ENCODE measurements at regions not wholly inside any gene's neighbourhood (a gene's known extent, or its start where the extent isn't known, plus 50 kb on each side); places are given as distances from the start of the nearest gene placed in this dataset.

DNA sequence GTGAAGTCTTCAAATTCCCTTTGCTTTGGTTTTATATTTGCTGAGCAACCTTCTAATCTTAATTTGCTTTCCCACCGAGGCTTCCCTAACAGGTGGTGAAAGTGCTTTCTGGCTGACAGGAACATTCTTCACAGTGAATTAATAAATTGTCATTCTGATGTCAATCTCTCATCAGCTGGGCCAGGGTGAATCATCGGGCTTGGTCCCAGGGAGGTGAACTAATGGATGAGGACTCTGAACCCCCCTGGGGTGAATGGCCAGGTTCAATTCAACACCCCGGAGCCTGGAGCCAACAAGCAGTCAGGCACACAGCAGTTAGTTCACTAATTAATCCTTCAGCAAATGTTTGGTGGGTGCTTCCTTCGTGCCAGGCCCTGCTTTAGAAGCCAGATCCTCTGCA is 155.4 kb upstream of the PDGFD start:
- H3K4me3 ChIP-seq, result no peak overlapping the region
- no peaks in the 10 kb centered on the region for H3K36me3 ChIP-seq
- TF ChIP-seq, protein P1, sequence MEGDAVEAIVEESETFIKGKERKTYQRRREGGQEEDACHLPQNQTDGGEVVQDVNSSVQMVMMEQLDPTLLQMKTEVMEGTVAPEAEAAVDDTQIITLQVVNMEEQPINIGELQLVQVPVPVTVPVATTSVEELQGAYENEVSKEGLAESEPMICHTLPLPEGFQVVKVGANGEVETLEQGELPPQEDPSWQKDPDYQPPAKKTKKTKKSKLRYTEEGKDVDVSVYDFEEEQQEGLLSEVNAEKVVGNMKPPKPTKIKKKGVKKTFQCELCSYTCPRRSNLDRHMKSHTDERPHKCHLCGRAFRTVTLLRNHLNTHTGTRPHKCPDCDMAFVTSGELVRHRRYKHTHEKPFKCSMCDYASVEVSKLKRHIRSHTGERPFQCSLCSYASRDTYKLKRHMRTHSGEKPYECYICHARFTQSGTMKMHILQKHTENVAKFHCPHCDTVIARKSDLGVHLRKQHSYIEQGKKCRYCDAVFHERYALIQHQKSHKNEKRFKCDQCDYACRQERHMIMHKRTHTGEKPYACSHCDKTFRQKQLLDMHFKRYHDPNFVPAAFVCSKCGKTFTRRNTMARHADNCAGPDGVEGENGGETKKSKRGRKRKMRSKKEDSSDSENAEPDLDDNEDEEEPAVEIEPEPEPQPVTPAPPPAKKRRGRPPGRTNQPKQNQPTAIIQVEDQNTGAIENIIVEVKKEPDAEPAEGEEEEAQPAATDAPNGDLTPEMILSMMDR (IDR thresholded peaks at IDR 0.05), result no peak
- TF ChIP-seq POLR2A (IDR thresholded peaks at IDR 0.05; ENCODE audit: low read depth), result no peak
- TF ChIP-seq EP300 (IDR thresholded peaks at IDR 0.05), result no peak
- TF ChIP-seq POLR2AphosphoS5 (IDR thresholded peaks at IDR 0.05), result no peak
- DNase-seq (ENCODE audit: extremely low spot score), result no peak
- no peaks in the 10 kb centered on the region for H3K4me1 ChIP-seq
- H3K9me3 ChIP-seq, result peaks cover 0 to 4% (median 1%) of the 10 kb centered on the region in 4 donors
- intact Hi-C loops (cut with DNase I), result no loop called here
- H3K27ac ChIP-seq (replicated peaks in 1 of 4), result no peak overlapping the region
- WGBS, result 93% methylated on average over 4 of the region's 4 CpGs
- H3K27me3 ChIP-seq, result no peaks in the 10 kb centered on the region

- Histone ChIP-seq H3K36me3 (no peaks in the 10 kb centered on the region), H3K27ac (replicated peaks in 1 of 4) (no peak overlapping the region), H3K9me3 (no peaks in the 10 kb centered on the region), H3K4me3 (no peak overlapping the region), H3K27me3 (no peaks in the 10 kb centered on the region), H3K4me1 (no peaks in the 10 kb centered on the region)
- no peak for TF ChIP-seq POLR2A (IDR thresholded peaks at IDR 0.05; ENCODE audit: low read depth)
- no peak for TF ChIP-seq EP300 (IDR thresholded peaks at IDR 0.05)
- TF ChIP-seq POLR2AphosphoS5 (IDR thresholded peaks at IDR 0.05), result no peak
- TF ChIP-seq, protein P1 (IDR thresholded peaks at IDR 0.05), result no peak
- intact Hi-C loops (cut with DNase I), result no loop called here
- 88% methylated on average over 2 of the region's 2 CpGs for WGBS
- DNase-seq (ENCODE audit: extremely low spot score), result no peak
Observed at GRCh38 chr11:104306862-104307474, 143.0 kb upstream of the PDGFD start.

- intact Hi-C loops (cut with DNase I), result no loop called here
- Histone ChIP-seq H3K27me3 (no peaks in the 10 kb centered on the region), H3K4me1 (no peaks in the 10 kb centered on the region), H3K27ac (replicated peaks in 1 of 4) (no peak overlapping the region), H3K4me3 (no peak overlapping the region), H3K36me3 (no peaks in the 10 kb centered on the region), H3K9me3 (no peaks in the 10 kb centered on the region)
- WGBS, result 82% methylated on average over 1 of the region's 1 CpG
- no peak for DNase-seq (ENCODE audit: extremely low spot score)
- no peak for TF ChIP-seq EP300 (IDR thresholded peaks at IDR 0.05)
Observed at GRCh38 chr11:104301776-104302175, 137.8 kb upstream of the PDGFD start.

GRCh38 chr11:104291646-104292045 is 127.7 kb upstream of the PDGFD start:
- no peaks in the 10 kb centered on the region for H3K27me3 ChIP-seq
- no peak overlapping the region for H3K4me3 ChIP-seq
- intact Hi-C loops (cut with DNase I), result no loop called here
- TF ChIP-seq POLR2A (IDR thresholded peaks at IDR 0.05; ENCODE audit: low read depth) (no peak), POLR2AphosphoS5 (IDR thresholded peaks at IDR 0.05) (no peak), EP300 (IDR thresholded peaks at IDR 0.05) (no peak)
- TF ChIP-seq, protein P1 (IDR thresholded peaks at IDR 0.05), result no peak
- H3K4me1 ChIP-seq, result no peaks in the 10 kb centered on the region
- no peak overlapping the region for H3K27ac ChIP-seq (replicated peaks in 1 of 4)
- 63% methylated on average over 2 of the region's 2 CpGs for WGBS
- no peaks in the 10 kb centered on the region for H3K9me3 ChIP-seq
- DNase-seq (ENCODE audit: extremely low spot score), result no peak
- H3K36me3 ChIP-seq, result no peaks in the 10 kb centered on the region

DNA sequence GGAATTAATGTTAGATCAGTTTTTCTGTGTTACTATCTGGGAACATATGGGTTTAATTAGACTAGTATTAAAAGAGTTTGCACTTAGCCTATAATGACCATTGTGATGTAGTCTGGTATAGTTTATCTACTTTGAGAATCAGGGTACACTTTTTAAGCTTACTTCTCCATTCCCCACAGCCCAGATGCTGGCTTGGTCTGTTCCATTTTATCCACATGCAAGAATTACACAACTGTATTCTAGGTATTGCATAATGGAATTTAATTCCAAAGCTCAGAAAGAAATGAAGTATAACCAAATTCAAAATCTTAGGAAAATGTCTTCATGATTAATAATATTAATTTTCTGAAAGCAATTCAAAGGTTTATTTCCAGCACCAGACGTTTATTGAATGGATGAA is 122.2 kb upstream of the PDGFD start:
- H3K9me3 ChIP-seq, result no peaks in the 10 kb centered on the region
- no peaks in the 10 kb centered on the region for H3K27me3 ChIP-seq
- TF ChIP-seq POLR2A (IDR thresholded peaks at IDR 0.05; ENCODE audit: low read depth), result no peak
- no peak for TF ChIP-seq POLR2AphosphoS5 (IDR thresholded peaks at IDR 0.05)
- TF ChIP-seq, protein P1 (IDR thresholded peaks at IDR 0.05), result no peak
- no peak for TF ChIP-seq EP300 (IDR thresholded peaks at IDR 0.05)
- H3K4me3 ChIP-seq, result no peak overlapping the region
- DNase-seq (ENCODE audit: extremely low spot score), result no peak
- H3K36me3 ChIP-seq, result no peaks in the 10 kb centered on the region
- no peaks in the 10 kb centered on the region for H3K4me1 ChIP-seq
- intact Hi-C loops (cut with DNase I), result no loop called here
- H3K27ac ChIP-seq (replicated peaks in 1 of 4), result no peak overlapping the region
- 58% methylated on average over 1 of the region's 1 CpG for WGBS

All from esophagus muscularis mucosa (tissue), 4 donors.